Liver (tissue), 8 donors: ENCODE measurements at regions not wholly inside any gene's neighbourhood (a gene's known extent, or its start where the extent isn't known, plus 50 kb on each side); places are given as distances from the start of the nearest gene placed in this dataset.
A peak's percentile ranks its signal among the peaks of the same experiment; 100 is the strongest.

Experiments
- DNase-seq: peaks from one replicate; pipeline ENCODE4 v3.0.0-alpha.2; 2017; ENCODE audit warnings: low spot score
- H3K27ac ChIP-seq, 2 donors: one replicate each; pipeline ENCODE4 v1.7.0; 2013; ENCODE audit warnings: inconsistent platforms in 2 of 2, low read length in 2 of 2, control low read depth in 1 of 2, low read depth in 1 of 2, mild to moderate bottlenecking in 1 of 2
- H3K27me3 ChIP-seq, 4 donors: one replicate each; pipeline versions ENCODE4 v1.6.1 to v1.7.0; 2013; ENCODE audit warnings: low read length in 3 of 4, inconsistent platforms in 1 of 4, mild to moderate bottlenecking in 1 of 4, moderate library complexity in 1 of 4; ENCODE audit not compliant: control insufficient read depth in 4 of 4, insufficient read depth in 4 of 4
- H3K36me3 ChIP-seq, 4 donors: one replicate each; pipeline versions ENCODE4 v1.6.1 to v1.7.0; 2013; ENCODE audit warnings: low read length in 3 of 4, mild to moderate bottlenecking in 3 of 4, low read depth in 1 of 4, moderate library complexity in 1 of 4; ENCODE audit not compliant: control insufficient read depth in 4 of 4, insufficient read depth in 3 of 4
- H3K4me1 ChIP-seq, 4 donors: one replicate each; pipeline versions ENCODE4 v1.6.1 to v1.7.0; 2013; ENCODE audit warnings: low read length in 3 of 4, mild to moderate bottlenecking in 3 of 4, moderate library complexity in 1 of 4; ENCODE audit not compliant: control insufficient read depth in 4 of 4, insufficient read depth in 4 of 4
- H3K4me3 ChIP-seq, 3 donors: one replicate each; pipeline versions ENCODE4 v1.6.1 to v1.7.0; 2013; ENCODE audit warnings: low read length in 3 of 3, control low read depth in 1 of 3, low read depth in 1 of 3, mild to moderate bottlenecking in 1 of 3
- H3K9ac ChIP-seq, 2 donors: one replicate each; pipeline ENCODE4 v1.7.0; 2013; ENCODE audit warnings: low read length in 2 of 2, mild to moderate bottlenecking in 2 of 2, moderate library complexity in 2 of 2, control low read depth in 1 of 2, low read depth in 1 of 2
- H3K9me3 ChIP-seq, 4 donors: one replicate each; pipeline versions ENCODE4 v1.6.1 to v1.7.0; 2013; ENCODE audit warnings: low read length in 3 of 4; ENCODE audit not compliant: control insufficient read depth in 4 of 4
- EGR1 ChIP-seq, 2 donors: IDR thresholded peaks; 2 replicates each; pipeline ENCODE4 v1.6.1; 2016 to 2018; ENCODE audit warnings: antibody characterized with exemption in 2 of 2, low read depth in 2 of 2
- FOXA1 ChIP-seq: IDR thresholded peaks from 2 replicates; pipeline ENCODE4 v1.6.1; 2016; ENCODE audit warnings: antibody characterized with exemption
- FOXA2 ChIP-seq: IDR thresholded peaks from 2 replicates; pipeline ENCODE4 v1.6.1; 2016; ENCODE audit warnings: antibody characterized with exemption
- GABPA ChIP-seq, 2 donors: IDR thresholded peaks in 1 of 2; conservative IDR thresholded peaks in 1 of 2; 2 replicates each; pipeline ENCODE4 v1.6.1; 2016; ENCODE audit warnings: antibody characterized with exemption in 2 of 2, mild to moderate bottlenecking in 1 of 2, moderate library complexity in 1 of 2
- HNF4A ChIP-seq, 2 donors: conservative IDR thresholded peaks; 2 replicates each; pipeline ENCODE4 v1.6.1; 2016; ENCODE audit warnings: antibody characterized with exemption in 2 of 2, mild to moderate bottlenecking in 2 of 2
- HNF4G ChIP-seq: IDR thresholded peaks from 2 replicates; pipeline ENCODE4 v1.6.1; 2016; ENCODE audit warnings: antibody characterized with exemption
- JUND ChIP-seq, 2 donors: IDR thresholded peaks; 2 replicates each; pipeline ENCODE4 v1.6.1; 2016; ENCODE audit warnings: antibody characterized with exemption in 2 of 2
- NR2F2 ChIP-seq: IDR thresholded peaks from 2 replicates; pipeline ENCODE4 v1.6.1; 2016; ENCODE audit warnings: antibody characterized with exemption
- RAD21 ChIP-seq, 2 donors: IDR thresholded peaks; 2 replicates each; pipeline ENCODE4 v1.6.1; 2016; ENCODE audit warnings: antibody characterized with exemption in 2 of 2, mild to moderate bottlenecking in 2 of 2
- RXRA ChIP-seq, 2 donors: IDR thresholded peaks; 2 replicates each; pipeline ENCODE4 v1.6.1; 2017 to 2018; ENCODE audit warnings: antibody characterized with exemption in 2 of 2, mild to moderate bottlenecking in 1 of 2
- SP1 ChIP-seq: IDR thresholded peaks from 2 replicates; pipeline ENCODE4 v1.6.1; 2018; ENCODE audit warnings: antibody characterized with exemption, mild to moderate bottlenecking
- YY1 ChIP-seq: IDR thresholded peaks from 2 replicates; pipeline ENCODE4 v1.6.1; 2016; ENCODE audit warnings: antibody characterized with exemption, mild to moderate bottlenecking
- WGBS: extraction: QIAGEN DNeasy Blood & Tissue Kit; methylation state at CpG from one replicate; pipeline ENCODE4 v1.1.7; 2013; 5-methylcytosine and 5-hydroxymethylcytosine counted together
- TF ChIP-seq, protein P1 (sequence below): fragments of 150-350 bp; IDR thresholded peaks from 2 replicates; pipeline ENCODE4 v1.5.1; 2017; ENCODE audit warnings: improper control_type of control experiment, low read depth, low read length; ENCODE audit not compliant: missing input control
- TF ChIP-seq, protein P2 (sequence below): IDR thresholded peaks from 2 replicates; pipeline ENCODE4 v1.6.1; 2016; ENCODE audit warnings: antibody characterized with exemption
- donor health status: healthy.
- donor health status: healthy.
- donor health status: healthy.
- donor health status: healthy.
- donor health status: healthy.

DNA sequence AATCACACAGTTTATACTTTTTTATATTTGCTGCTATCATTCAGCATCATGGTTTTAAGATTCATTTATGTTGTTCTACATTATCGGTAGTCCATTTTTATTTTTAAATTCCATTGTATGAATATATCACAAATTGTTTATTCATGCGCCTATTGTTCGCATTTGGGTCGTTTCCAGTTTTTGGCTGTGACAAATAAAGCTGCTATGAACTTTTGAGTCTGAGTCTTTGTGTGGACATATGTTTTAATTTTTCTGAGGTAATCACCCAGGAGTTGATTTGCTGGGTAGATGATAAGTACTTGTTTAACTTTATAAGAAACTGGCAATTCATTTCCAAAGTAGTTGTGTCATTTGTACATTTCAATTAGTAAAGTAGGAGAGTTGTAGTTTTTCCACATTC, 74.2 kb upstream of the CSNK1A1L start:
- WGBS: 56% methylated on average over 4 of the region's 4 CpGs

DNA sequence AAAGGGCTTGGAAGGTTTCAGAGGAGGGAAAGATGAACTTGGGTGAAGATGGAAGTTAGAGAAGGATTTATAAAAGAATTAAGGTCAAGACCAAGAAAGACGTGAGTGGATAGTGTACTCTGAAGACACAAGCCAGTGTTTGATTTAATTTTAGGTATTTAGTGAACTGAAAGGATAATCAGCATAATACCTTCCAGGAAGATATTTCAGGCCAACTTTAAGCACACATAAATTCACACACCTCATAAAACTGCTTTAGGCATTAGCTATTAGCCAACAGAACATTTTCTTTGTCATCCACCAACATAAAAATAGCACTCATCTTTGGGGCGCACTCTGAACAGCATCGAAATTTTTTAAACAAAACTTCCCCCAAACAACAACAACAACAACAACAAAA, 71.7 kb upstream of the CSNK1A1L start:
- DNase-seq: no peak
- Histone ChIP-seq H3K9ac (no peak overlapping the region), H3K4me3 (no peak overlapping the region), H3K36me3 (no peaks in the 10 kb centered on the region), H3K27ac (no peak overlapping the region), H3K9me3 (no peaks in the 10 kb centered on the region), H3K4me1 (no peaks in the 10 kb centered on the region), H3K27me3 (no peaks in the 10 kb centered on the region)
- 79% methylated on average over 3 of the region's 3 CpGs for WGBS
- TF ChIP-seq EGR1 (IDR thresholded peaks at IDR 0.05; ENCODE audit: low read depth in 2 of 2): no peak
- TF ChIP-seq, protein P1, sequence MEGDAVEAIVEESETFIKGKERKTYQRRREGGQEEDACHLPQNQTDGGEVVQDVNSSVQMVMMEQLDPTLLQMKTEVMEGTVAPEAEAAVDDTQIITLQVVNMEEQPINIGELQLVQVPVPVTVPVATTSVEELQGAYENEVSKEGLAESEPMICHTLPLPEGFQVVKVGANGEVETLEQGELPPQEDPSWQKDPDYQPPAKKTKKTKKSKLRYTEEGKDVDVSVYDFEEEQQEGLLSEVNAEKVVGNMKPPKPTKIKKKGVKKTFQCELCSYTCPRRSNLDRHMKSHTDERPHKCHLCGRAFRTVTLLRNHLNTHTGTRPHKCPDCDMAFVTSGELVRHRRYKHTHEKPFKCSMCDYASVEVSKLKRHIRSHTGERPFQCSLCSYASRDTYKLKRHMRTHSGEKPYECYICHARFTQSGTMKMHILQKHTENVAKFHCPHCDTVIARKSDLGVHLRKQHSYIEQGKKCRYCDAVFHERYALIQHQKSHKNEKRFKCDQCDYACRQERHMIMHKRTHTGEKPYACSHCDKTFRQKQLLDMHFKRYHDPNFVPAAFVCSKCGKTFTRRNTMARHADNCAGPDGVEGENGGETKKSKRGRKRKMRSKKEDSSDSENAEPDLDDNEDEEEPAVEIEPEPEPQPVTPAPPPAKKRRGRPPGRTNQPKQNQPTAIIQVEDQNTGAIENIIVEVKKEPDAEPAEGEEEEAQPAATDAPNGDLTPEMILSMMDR: no peak
- TF ChIP-seq RAD21 (IDR thresholded peaks at IDR 0.05): no peak
- TF ChIP-seq JUND (IDR thresholded peaks at IDR 0.05): no peak
- TF ChIP-seq, protein P2, sequence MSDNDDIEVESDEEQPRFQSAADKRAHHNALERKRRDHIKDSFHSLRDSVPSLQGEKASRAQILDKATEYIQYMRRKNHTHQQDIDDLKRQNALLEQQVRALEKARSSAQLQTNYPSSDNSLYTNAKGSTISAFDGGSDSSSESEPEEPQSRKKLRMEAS: no peak
- TF ChIP-seq FOXA2: no peak
- no peak for TF ChIP-seq HNF4G
- no peak for TF ChIP-seq RXRA (IDR thresholded peaks at IDR 0.05)
- TF ChIP-seq GABPA (IDR thresholded peaks at IDR 0.05 in 1 of 2, conservative IDR thresholded peaks at IDR 0.05 in 1 of 2): no peak
- TF ChIP-seq SP1: no peak

More for the DNA sequence above, 74.2 kb upstream of the CSNK1A1L start:
- Histone ChIP-seq H3K36me3 (no peaks in the 10 kb centered on the region), H3K9ac (no peak overlapping the region), H3K27ac (no peak overlapping the region), H3K27me3 (no peaks in the 10 kb centered on the region), H3K4me1 (no peaks in the 10 kb centered on the region), H3K4me3 (no peak overlapping the region), H3K9me3 (no peaks in the 10 kb centered on the region)
- no peak for TF ChIP-seq GABPA (IDR thresholded peaks at IDR 0.05 in 1 of 2, conservative IDR thresholded peaks at IDR 0.05 in 1 of 2)
- TF ChIP-seq HNF4A (conservative IDR thresholded peaks at IDR 0.05): no peak
- no peak for TF ChIP-seq JUND (IDR thresholded peaks at IDR 0.05)
- TF ChIP-seq HNF4G: no peak
- TF ChIP-seq, protein P2: no peak
- no peak for TF ChIP-seq FOXA1
- TF ChIP-seq RXRA (IDR thresholded peaks at IDR 0.05): no peak
- TF ChIP-seq NR2F2: no peak
- TF ChIP-seq SP1: no peak
- TF ChIP-seq YY1: no peak
- no peak for TF ChIP-seq FOXA2
- TF ChIP-seq, protein P1: no peak
- no peak for DNase-seq

DNA sequence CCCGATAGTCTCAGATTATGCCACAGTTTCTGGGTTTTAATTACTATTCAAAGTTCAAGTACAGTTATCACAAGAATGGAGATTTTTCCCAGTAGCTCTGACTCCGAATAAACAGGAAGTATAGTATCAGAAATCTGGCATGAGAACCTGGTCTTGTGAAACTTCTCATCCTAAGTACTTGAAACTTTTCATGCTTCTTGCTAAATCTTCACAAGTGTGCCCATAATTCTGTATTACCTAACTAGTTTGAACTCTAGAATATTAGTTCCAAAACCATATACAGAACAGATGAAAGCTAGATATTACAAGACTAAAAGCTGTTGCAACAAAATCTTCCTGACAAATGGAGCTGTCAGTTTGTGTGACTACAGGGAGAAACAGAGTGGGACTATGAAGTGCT, 70.5 kb upstream of the CSNK1A1L start:
- Histone ChIP-seq H3K27me3 (no peaks in the 10 kb centered on the region), H3K4me3 (no peak overlapping the region), H3K27ac (peak overlapping the region in 1 of 2 donors; percentile 9), H3K9ac (no peak overlapping the region), H3K9me3 (no peaks in the 10 kb centered on the region), H3K36me3 (no peaks in the 10 kb centered on the region), H3K4me1 (no peaks in the 10 kb centered on the region)
- no peak for DNase-seq
- 50% methylated on average over 2 of the region's 2 CpGs for WGBS
- no peak for TF ChIP-seq FOXA2
